Stimulated activated CD8-positive, alpha-beta memory T cell treated with anti-CD3 and anti-CD28 coated beads, Interleukin-4, amount 100 ng/mL, for 48 hours (primary cell): ENCODE measurements at regions not wholly inside any gene's neighbourhood (a gene's known extent, or its start where the extent isn't known, plus 50 kb on each side); places are given as distances from the start of the nearest gene placed in this dataset.
"Not testable (repeated sequence)": the region's sequence is repeated elsewhere in the genome, so short reads cannot be mapped to it uniquely, and the experiment has no call there.

Experiments
- DNase-seq: peaks from one replicate; pipeline ENCODE4 v3.0.0-alpha.2; 2020

- DNase-seq: no peak
These were observed 104.4 kb downstream of the PJA1 start for GRCh38 chrX:69060631-69061408.

- no peak for DNase-seq
These were observed 110.1 kb downstream of the PJA1 start for GRCh38 chrX:69055193-69055592.

- not testable (repeated sequence) for DNase-seq
These were observed 110.8 kb downstream of the PJA1 start for GRCh38 chrX:69054497-69054896.

- DNase-seq: no peak
These were observed 113.4 kb downstream of the PJA1 start for GRCh38 chrX:69051901-69052300.

- no peak for DNase-seq
These were observed 115.0 kb downstream of the PJA1 start for GRCh38 chrX:69050051-69050765.

GRCh38 chrX:69046996-69047490, 118.2 kb downstream of the PJA1 start:
- DNase-seq: no peak

- no peak for DNase-seq
These were observed 119.5 kb downstream of the PJA1 start for GRCh38 chrX:69045616-69046345.

- DNase-seq: no peak
These were observed 126.4 kb downstream of the PJA1 start for GRCh38 chrX:69038816-69039215.

- DNase-seq: no peak
These were observed 127.1 kb downstream of the PJA1 start for GRCh38 chrX:69038188-69038587.

GRCh38 chrX:69037786-69038185, 127.5 kb downstream of the PJA1 start:
- no peak for DNase-seq

- DNase-seq: no peak
These were observed 128.3 kb downstream of the PJA1 start for GRCh38 chrX:69036674-69037573.

GRCh38 chrX:69034451-69034850, 130.8 kb downstream of the PJA1 start:
- no peak for DNase-seq

- no peak for DNase-seq
These were observed 131.3 kb downstream of the PJA1 start for GRCh38 chrX:69033936-69034335.

GRCh38 chrX:69032601-69033000, 132.7 kb downstream of the PJA1 start:
- DNase-seq: no peak

GRCh38 chrX:69031971-69032391, 133.3 kb downstream of the PJA1 start:
- no peak for DNase-seq

GRCh38 chrX:69031181-69031580, 134.1 kb downstream of the PJA1 start:
- no peak for DNase-seq

GRCh38 chrX:69029771-69030170, 135.5 kb downstream of the PJA1 start:
- DNase-seq: no peak

- no peak for DNase-seq
These were observed 136.5 kb downstream of the PJA1 start for GRCh38 chrX:69028761-69029120.

GRCh38 chrX:69028006-69028760, 137.1 kb downstream of the PJA1 start:
- DNase-seq: no peak

GRCh38 chrX:69027181-69028005, 137.9 kb downstream of the PJA1 start:
- DNase-seq: no peak

GRCh38 chrX:69025802-69026301, 139.4 kb downstream of the PJA1 start:
- DNase-seq: no peak
